Left ventricle myocardium inferior (tissue), 1 donor: ENCODE measurements at regions not wholly inside any gene's neighbourhood (a gene's known extent, or its start where the extent isn't known, plus 50 kb on each side); places are given as distances from the start of the nearest gene placed in this dataset.

Experiments
- DNase-seq: peaks from one replicate; pipeline ENCODE4 v3.0.0-alpha.2; 2020
- H3K27ac ChIP-seq: fragments of 200-600 bp; replicated peaks from 2 replicates; pipeline ENCODE4 v1.8.0; 2021
- H3K27me3 ChIP-seq: fragments of 200-600 bp; 2 replicates; pipeline ENCODE4 v1.8.0; 2021; ENCODE audit warnings: low read depth
- H3K36me3 ChIP-seq: fragments of 200-600 bp; 2 replicates; pipeline ENCODE4 v1.8.0; 2021
- H3K4me1 ChIP-seq: fragments of 200-600 bp; 2 replicates; pipeline ENCODE4 v1.8.0; 2021
- H3K4me3 ChIP-seq: fragments of 200-600 bp; 2 replicates; pipeline ENCODE4 v1.8.0; 2021; ENCODE audit warnings: mild to moderate bottlenecking, moderate library complexity
- H3K9me3 ChIP-seq: fragments of 200-600 bp; replicated peaks from 2 replicates; pipeline ENCODE4 v1.8.0; 2021
- CTCF ChIP-seq: fragments of 200-600 bp; IDR thresholded peaks from 2 replicates; pipeline ENCODE4 v1.8.0; 2021; ENCODE audit warnings: antibody characterized with exemption, mild to moderate bottlenecking, borderline replicate concordance
- intact Hi-C: fragments of 100-400 bp; cut with micrococcal nuclease; formaldehyde crosslinking; loops from one replicate; pipeline ENCODE4 v1.11.0; 2022
- donor health status: DM: no; HTN: yes; CAD: no; lungs with severe emphysema.

GRCh38 chr10:52965509-52965908 is 192.9 kb upstream of the MBL2 start:
- H3K36me3 ChIP-seq: no peaks in the 10 kb centered on the region
- no peaks in the 10 kb centered on the region for H3K9me3 ChIP-seq
- H3K27me3 ChIP-seq: no peaks in the 10 kb centered on the region
- H3K4me3 ChIP-seq: no peak overlapping the region
- no peak for DNase-seq
- no peaks in the 10 kb centered on the region for H3K4me1 ChIP-seq
- no peak overlapping the region for H3K27ac ChIP-seq
- no peak for TF ChIP-seq CTCF
- intact Hi-C loops: no loop called here

GRCh38 chr10:52961323-52961722 is 188.7 kb upstream of the MBL2 start:
- Histone ChIP-seq H3K4me1 (no peaks in the 10 kb centered on the region), H3K9me3 (no peaks in the 10 kb centered on the region), H3K27me3 (no peaks in the 10 kb centered on the region), H3K27ac (no peak overlapping the region), H3K4me3 (no peak overlapping the region), H3K36me3 (no peaks in the 10 kb centered on the region)
- intact Hi-C loops: no loop called here
- DNase-seq: no peak
- TF ChIP-seq CTCF: no peak

- Histone ChIP-seq H3K27ac (no peak overlapping the region), H3K4me1 (no peaks in the 10 kb centered on the region), H3K36me3 (no peaks in the 10 kb centered on the region), H3K4me3 (no peak overlapping the region), H3K27me3 (no peaks in the 10 kb centered on the region), H3K9me3 (no peaks in the 10 kb centered on the region)
- DNase-seq: no peak
- intact Hi-C loops: no loop called here
- TF ChIP-seq CTCF: no peak
Observed at GRCh38 chr10:52959810-52960209, 187.2 kb upstream of the MBL2 start.

GRCh38 chr10:52956861-52957260 is 184.3 kb upstream of the MBL2 start:
- H3K27me3 ChIP-seq: no peaks in the 10 kb centered on the region
- H3K27ac ChIP-seq: no peak overlapping the region
- TF ChIP-seq CTCF: no peak
- H3K4me1 ChIP-seq: no peaks in the 10 kb centered on the region
- no peaks in the 10 kb centered on the region for H3K9me3 ChIP-seq
- DNase-seq: no peak
- H3K36me3 ChIP-seq: no peaks in the 10 kb centered on the region
- no peak overlapping the region for H3K4me3 ChIP-seq
- intact Hi-C loops: no loop called here

GRCh38 chr10:52956461-52956860 is 183.9 kb upstream of the MBL2 start:
- H3K4me3 ChIP-seq: no peak overlapping the region
- no peak overlapping the region for H3K27ac ChIP-seq
- no peaks in the 10 kb centered on the region for H3K4me1 ChIP-seq
- H3K27me3 ChIP-seq: no peaks in the 10 kb centered on the region
- DNase-seq: no peak
- H3K36me3 ChIP-seq: no peaks in the 10 kb centered on the region
- intact Hi-C loops: no loop called here
- no peaks in the 10 kb centered on the region for H3K9me3 ChIP-seq
- TF ChIP-seq CTCF: no peak

GRCh38 chr10:52955337-52955736 is 182.8 kb upstream of the MBL2 start:
- Histone ChIP-seq H3K27ac (no peak overlapping the region), H3K36me3 (no peaks in the 10 kb centered on the region), H3K4me3 (no peak overlapping the region), H3K9me3 (no peaks in the 10 kb centered on the region), H3K4me1 (no peaks in the 10 kb centered on the region), H3K27me3 (no peaks in the 10 kb centered on the region)
- intact Hi-C loops: no loop called here
- TF ChIP-seq CTCF: no peak
- DNase-seq: no peak
